GM08714 (cell line): ENCODE measurements at regions not wholly inside any gene's neighbourhood (a gene's known extent, or its start where the extent isn't known, plus 50 kb on each side); places are given as distances from the start of the nearest gene placed in this dataset.

Source experiments
- H3K4me3 ChIP-seq: fragments of 200-500 bp; sonication (Bioruptor generic); 2 replicates; pipeline ENCODE4 v1.5.1; 2014; ENCODE audit warnings: mild to moderate bottlenecking, low read length, inconsistent platforms
- ZNF274 ChIP-seq: IDR thresholded peaks from 2 replicates; pipeline ENCODE4 v1.6.1; 2012; ENCODE audit warnings: mild to moderate bottlenecking, low read depth, low read length

GRCh38 chr3:153714588-153715290, 406.5 kb upstream of the ARHGEF26 start:
- TF ChIP-seq ZNF274: no peak
- H3K4me3 ChIP-seq: no peak overlapping the region

DNA sequence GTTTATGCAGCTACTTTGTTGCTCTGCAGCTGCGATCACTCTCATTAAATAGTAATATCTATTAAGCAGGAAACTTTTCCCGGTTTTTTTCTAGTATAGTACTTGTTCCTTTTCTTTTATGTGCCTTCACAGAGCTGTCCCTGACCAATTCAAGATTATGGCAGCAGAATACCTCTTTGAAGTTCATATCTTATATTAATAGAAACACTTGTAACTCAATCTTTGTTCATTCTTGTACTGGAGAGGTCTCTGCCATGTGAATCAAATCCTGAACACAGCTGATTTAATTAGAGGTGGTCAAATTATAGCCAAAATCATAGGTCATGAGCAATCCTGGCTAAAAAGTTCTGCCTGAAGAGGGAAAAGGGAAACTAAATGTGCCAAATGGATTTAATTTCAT, 399.0 kb upstream of the ARHGEF26 start:
- H3K4me3 ChIP-seq: no peak overlapping the region
- TF ChIP-seq ZNF274: no peak

DNA sequence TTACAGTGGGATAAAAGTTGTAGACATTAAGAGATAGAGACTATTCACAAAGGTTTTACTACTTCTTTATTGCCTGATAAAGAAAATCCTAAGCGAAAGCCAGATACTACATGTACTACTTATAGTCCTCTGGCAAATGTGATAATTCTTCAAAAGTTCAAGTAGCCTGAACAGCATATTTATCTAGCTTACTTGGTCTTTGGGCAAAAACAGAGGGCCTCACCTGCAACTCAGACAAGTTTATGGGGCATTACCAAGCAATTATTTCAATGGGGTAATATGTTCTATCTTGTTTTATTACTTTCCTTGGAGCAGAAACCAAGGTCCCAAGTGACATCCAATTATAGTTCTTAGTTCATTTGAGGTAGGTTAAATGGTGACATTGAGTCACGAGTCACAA, 390.1 kb upstream of the ARHGEF26 start:
- no peak overlapping the region for H3K4me3 ChIP-seq
- TF ChIP-seq ZNF274: no peak

DNA sequence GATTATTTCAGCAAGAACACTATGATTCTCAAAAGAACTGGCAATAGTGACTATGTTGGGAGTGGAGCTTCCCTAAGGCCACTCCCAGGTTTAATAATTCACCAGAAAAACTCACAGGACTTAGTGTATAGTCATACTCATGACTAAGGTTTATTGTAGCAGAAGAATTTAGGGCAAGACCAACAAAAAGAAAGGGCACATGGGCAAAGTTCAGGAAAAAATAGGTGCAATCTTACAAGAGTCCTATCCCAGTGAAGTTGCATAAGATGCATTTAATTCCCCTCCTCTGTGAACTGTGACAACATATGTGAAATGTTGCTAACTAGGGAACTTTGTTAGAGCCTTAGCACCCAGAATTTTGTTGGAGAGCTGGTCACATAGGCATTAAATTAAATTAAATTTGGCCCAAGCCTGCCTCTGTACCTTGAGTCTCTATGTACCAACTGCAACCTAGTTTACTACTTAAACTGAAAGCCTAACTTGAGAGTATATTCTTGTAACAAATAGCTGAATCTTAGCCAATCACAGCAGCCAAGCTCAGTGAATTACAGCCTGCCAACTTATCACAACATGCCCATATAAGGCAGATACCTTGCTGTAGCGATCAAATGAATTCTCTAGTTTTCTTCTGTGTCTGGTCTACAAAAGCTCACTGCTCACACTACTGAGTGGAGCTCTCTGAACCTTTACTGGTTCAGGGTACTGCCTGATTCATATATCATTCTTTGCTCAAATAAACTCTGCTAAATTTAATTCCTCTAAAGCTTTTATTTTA, 386.2 kb upstream of the ARHGEF26 start:
- no peak for TF ChIP-seq ZNF274
- H3K4me3 ChIP-seq: no peak overlapping the region

GRCh38 chr3:153740109-153740508, 381.1 kb upstream of the ARHGEF26 start:
- no peak overlapping the region for H3K4me3 ChIP-seq
- TF ChIP-seq ZNF274: no peak

DNA sequence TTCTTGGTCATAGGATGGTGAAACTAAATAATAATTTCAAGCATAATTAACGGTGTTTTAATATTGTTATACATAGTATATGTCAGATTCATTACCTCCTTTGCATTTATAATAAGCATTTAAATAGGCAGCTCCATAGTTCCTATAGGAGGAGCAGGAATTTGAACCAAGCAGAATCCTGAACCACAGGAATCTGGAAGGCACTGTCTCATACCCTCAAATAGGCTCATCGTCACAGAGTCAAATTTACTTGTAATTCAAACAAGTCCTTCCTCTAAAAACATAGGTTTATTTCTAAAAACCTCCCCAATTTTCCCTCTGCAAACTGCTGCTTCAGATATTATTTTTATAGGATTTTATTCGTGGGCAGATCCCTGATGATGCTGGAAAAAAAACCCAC, 376.3 kb upstream of the ARHGEF26 start:
- TF ChIP-seq ZNF274: no peak
- H3K4me3 ChIP-seq: no peak overlapping the region

- no peak overlapping the region for H3K4me3 ChIP-seq
- no peak for TF ChIP-seq ZNF274
These were observed 375.0 kb upstream of the ARHGEF26 start for GRCh38 chr3:153746211-153746610.

DNA sequence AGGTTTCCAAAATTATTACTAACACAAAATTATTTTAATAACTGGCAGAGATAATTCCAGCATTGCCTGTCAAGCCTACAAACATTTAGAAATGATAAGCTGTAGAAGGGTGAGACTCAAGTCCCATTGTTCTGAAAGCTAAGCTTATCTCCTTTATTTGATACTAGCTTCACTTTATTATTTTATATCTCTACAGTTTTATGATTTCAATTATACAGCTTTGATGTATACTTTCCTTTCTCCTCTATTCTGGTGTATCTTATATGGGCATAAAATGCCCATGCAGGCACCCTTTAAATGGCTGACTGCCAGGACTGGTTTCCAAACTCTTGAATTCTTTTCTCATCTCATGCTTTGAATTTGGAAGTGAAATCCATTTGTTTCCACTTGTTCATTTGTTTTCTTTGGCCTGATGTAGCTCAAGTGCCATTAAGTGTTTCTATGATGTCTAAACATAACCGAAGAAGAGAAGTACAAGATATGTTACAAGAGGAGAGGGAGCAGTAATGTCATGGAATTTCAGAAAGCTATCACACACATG, 372.1 kb upstream of the ARHGEF26 start:
- no peak for TF ChIP-seq ZNF274
- no peak overlapping the region for H3K4me3 ChIP-seq

DNA sequence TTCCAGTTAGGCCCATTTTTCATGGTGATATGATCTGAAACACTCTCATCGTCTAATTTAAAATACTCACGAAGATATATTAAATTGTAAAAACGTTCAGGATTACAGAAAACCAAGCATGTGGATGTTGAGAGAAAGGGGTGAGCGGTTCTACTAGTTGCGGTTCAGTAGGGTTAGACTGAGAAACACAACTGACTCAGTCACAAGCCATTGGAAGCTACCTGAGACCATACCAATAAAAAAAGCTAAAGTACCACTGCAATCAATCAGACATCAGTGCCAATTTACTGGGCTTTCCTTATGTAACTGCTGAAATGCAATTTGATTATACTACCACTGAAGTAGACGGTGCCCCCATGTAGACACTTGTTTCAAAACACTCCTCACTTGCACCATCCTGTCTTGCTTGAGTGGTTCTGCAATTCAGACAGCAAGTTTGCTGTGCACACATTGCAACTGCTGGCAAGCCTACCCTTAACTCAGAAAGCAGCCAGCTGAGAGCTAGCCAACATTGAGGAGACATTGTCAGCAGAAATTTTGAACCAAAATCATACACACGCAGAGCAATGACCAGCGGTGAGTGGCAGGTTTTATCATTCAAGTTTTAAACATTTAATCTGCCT, 368.7 kb upstream of the ARHGEF26 start:
- H3K4me3 ChIP-seq: no peak overlapping the region
- no peak for TF ChIP-seq ZNF274

GRCh38 chr3:153753035-153753434, 368.2 kb upstream of the ARHGEF26 start:
- H3K4me3 ChIP-seq: no peak overlapping the region
- TF ChIP-seq ZNF274: no peak

- H3K4me3 ChIP-seq: no peak overlapping the region
- TF ChIP-seq ZNF274: no peak
These were observed 364.4 kb upstream of the ARHGEF26 start for GRCh38 chr3:153756816-153757215.

DNA sequence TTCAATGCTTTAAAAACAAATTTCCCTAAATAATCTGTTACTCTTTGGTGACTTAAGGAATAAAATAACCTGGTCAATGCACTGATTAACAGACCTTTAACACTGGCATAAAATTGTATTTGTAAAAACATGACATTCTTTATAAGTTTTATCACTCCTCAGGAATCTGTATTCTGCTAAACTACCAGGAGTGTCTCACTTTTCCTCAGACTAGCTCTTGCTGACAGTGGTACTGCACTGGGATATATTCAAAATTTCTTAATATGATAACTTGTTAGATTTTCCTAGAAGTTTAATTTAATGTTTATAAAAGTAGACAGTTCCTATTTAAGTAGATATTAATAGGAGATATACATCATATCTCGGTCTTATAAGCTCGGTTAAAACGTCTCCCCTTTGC, 363.4 kb upstream of the ARHGEF26 start:
- no peak for TF ChIP-seq ZNF274
- H3K4me3 ChIP-seq: no peak overlapping the region

- TF ChIP-seq ZNF274: no peak
- no peak overlapping the region for H3K4me3 ChIP-seq
These were observed 360.2 kb upstream of the ARHGEF26 start for GRCh38 chr3:153760948-153761347.

GRCh38 chr3:153762411-153763235, 358.6 kb upstream of the ARHGEF26 start:
- TF ChIP-seq ZNF274: no peak
- H3K4me3 ChIP-seq: no peak overlapping the region
